Mammary epithelial cell (primary cell): ENCODE measurements at regions not wholly inside any gene's neighbourhood (a gene's known extent, or its start where the extent isn't known, plus 50 kb on each side); places are given as distances from the start of the nearest gene placed in this dataset.

ENCODE experiments used
- EZH2 ChIP-seq: IDR thresholded peaks from 2 replicates; pipeline ENCODE4 v1.6.1; 2012; ENCODE audit warnings: low read length, inconsistent platforms, borderline replicate concordance
- TF ChIP-seq, protein P1 (sequence below), 2 donors: IDR thresholded peaks in 1 of 2; conservative IDR thresholded peaks in 1 of 2; 2 replicates each; pipeline ENCODE4 v1.5.1; 2011 to 2012; ENCODE audit warnings: inconsistent platforms in 2 of 2, low read length in 2 of 2, mild to moderate bottlenecking in 2 of 2, control low read depth in 1 of 2, low read depth in 1 of 2; ENCODE audit not compliant: insufficient read depth in 1 of 2; ENCODE audit errors: extremely low read depth in 1 of 2

DNA sequence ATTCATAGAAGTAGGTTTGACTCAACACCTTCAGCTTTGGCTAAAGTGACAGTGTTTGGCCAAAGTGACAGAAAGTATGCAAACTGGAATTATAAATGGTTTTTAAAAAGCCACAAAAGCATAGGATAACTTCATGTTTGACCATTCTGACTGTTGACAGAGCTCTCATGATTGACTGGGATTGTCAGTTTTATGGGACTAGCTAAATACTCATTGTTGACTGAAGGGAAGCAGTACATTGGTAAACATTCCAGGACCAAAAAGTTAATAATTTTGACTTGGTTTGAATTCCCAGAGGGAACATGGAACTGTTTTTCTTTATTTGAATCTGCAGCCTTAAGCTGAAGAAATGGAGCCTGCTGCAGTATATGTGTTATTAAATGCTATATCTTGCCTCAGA lies 84.6 kb upstream of the STEAP4 start:
- TF ChIP-seq, protein P1, sequence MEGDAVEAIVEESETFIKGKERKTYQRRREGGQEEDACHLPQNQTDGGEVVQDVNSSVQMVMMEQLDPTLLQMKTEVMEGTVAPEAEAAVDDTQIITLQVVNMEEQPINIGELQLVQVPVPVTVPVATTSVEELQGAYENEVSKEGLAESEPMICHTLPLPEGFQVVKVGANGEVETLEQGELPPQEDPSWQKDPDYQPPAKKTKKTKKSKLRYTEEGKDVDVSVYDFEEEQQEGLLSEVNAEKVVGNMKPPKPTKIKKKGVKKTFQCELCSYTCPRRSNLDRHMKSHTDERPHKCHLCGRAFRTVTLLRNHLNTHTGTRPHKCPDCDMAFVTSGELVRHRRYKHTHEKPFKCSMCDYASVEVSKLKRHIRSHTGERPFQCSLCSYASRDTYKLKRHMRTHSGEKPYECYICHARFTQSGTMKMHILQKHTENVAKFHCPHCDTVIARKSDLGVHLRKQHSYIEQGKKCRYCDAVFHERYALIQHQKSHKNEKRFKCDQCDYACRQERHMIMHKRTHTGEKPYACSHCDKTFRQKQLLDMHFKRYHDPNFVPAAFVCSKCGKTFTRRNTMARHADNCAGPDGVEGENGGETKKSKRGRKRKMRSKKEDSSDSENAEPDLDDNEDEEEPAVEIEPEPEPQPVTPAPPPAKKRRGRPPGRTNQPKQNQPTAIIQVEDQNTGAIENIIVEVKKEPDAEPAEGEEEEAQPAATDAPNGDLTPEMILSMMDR (conservative IDR thresholded peaks at IDR 0.05 in 1 of 2, IDR thresholded peaks at IDR 0.05 in 1 of 2; ENCODE audit: extremely low read depth in 1 of 2, insufficient read depth in 1 of 2, low read depth in 1 of 2, low read length in 2 of 2): no peak
- no peak for TF ChIP-seq EZH2
